ENCODE measurements at regions not wholly inside any gene's neighbourhood (a gene's known extent, or its start where the extent isn't known, plus 50 kb on each side); places are given as distances from the start of the nearest gene placed in this dataset.
"Not testable (repeated sequence)": the region's sequence is repeated elsewhere in the genome, so short reads cannot be mapped to it uniquely, and the experiment has no call there.

GRCh38 chr3:78077842-78078241, 1037.9 kb downstream of the ROBO2 start:
- Mint-ChIP-seq H3K4me1 (ENCODE audit: low read depth) (no peaks in the 10 kb centered on the region), H3K27ac (no peak overlapping the region), H3K4me3 (no peak overlapping the region), H3K27me3 (ENCODE audit: low read depth) (no peaks in the 10 kb centered on the region), H3K36me3 (ENCODE audit: insufficient read depth in 2 of 2) (no peaks in the 10 kb centered on the region), H3K9me3 (peaks cover 8 to 11% of the 10 kb centered on the region in 2 donors)
- DNase-seq (no peak), ATAC-seq (replicated peaks in 1 of 2) (no peak)

GRCh38 chr3:78079514-78079913, 1039.6 kb downstream of the ROBO2 start:
- no peaks in the 10 kb centered on the region for H3K4me1 Mint-ChIP-seq (ENCODE audit: low read depth)
- H3K36me3 Mint-ChIP-seq (ENCODE audit: insufficient read depth in 2 of 2), result no peaks in the 10 kb centered on the region
- H3K4me3 Mint-ChIP-seq, result no peak overlapping the region
- DNase-seq (no peak), ATAC-seq (replicated peaks in 1 of 2) (no peak)
- H3K27ac Mint-ChIP-seq, result no peak overlapping the region
- H3K9me3 Mint-ChIP-seq, result peaks cover 7 to 8% of the 10 kb centered on the region in 2 donors
- no peaks in the 10 kb centered on the region for H3K27me3 Mint-ChIP-seq (ENCODE audit: low read depth)

GRCh38 chr3:78086150-78086549, 1046.3 kb downstream of the ROBO2 start:
- Mint-ChIP-seq H3K27me3 (ENCODE audit: low read depth) (no peaks in the 10 kb centered on the region), H3K36me3 (ENCODE audit: insufficient read depth in 2 of 2) (peaks cover 0 to 2% of the 10 kb centered on the region in 2 donors), H3K9me3 (peaks cover 2 to 6% of the 10 kb centered on the region in 2 donors), H3K4me3 (no peak overlapping the region), H3K4me1 (ENCODE audit: low read depth) (no peaks in the 10 kb centered on the region), H3K27ac (no peak overlapping the region)
- ATAC-seq (replicated peaks in 1 of 2), result no peak
- DNase-seq, result no peak

- H3K4me3 Mint-ChIP-seq, result no peak overlapping the region
- no peak overlapping the region for H3K27ac Mint-ChIP-seq
- peaks cover 0 to 2% of the 10 kb centered on the region in 2 donors for H3K36me3 Mint-ChIP-seq (ENCODE audit: insufficient read depth in 2 of 2)
- H3K9me3 Mint-ChIP-seq, result peaks cover 4 to 6% of the 10 kb centered on the region in 2 donors
- H3K27me3 Mint-ChIP-seq (ENCODE audit: low read depth), result no peaks in the 10 kb centered on the region
- DNase-seq (no peak), ATAC-seq (replicated peaks in 1 of 2) (no peak)
- no peaks in the 10 kb centered on the region for H3K4me1 Mint-ChIP-seq (ENCODE audit: low read depth)
Measured at GRCh38 chr3:78087134-78087533, 1047.2 kb downstream of the ROBO2 start.

- ATAC-seq (replicated peaks in 1 of 2), result no peak
- DNase-seq, result no peak
- H3K4me3 Mint-ChIP-seq, result no peak overlapping the region
- H3K27ac Mint-ChIP-seq, result no peak overlapping the region
- peaks cover 2 to 4% of the 10 kb centered on the region in 2 donors for H3K36me3 Mint-ChIP-seq (ENCODE audit: insufficient read depth in 2 of 2)
- no peaks in the 10 kb centered on the region for H3K4me1 Mint-ChIP-seq (ENCODE audit: low read depth)
- H3K27me3 Mint-ChIP-seq (ENCODE audit: low read depth), result no peaks in the 10 kb centered on the region
- peaks cover 6% of the 10 kb centered on the region in 2 donors for H3K9me3 Mint-ChIP-seq
Measured at GRCh38 chr3:78088006-78088405, 1048.1 kb downstream of the ROBO2 start.

GRCh38 chr3:78090382-78090781, 1050.5 kb downstream of the ROBO2 start:
- no peak for ATAC-seq (replicated peaks in 1 of 2)
- Mint-ChIP-seq H3K9me3 (peaks cover 8 to 9% of the 10 kb centered on the region in 2 donors), H3K36me3 (ENCODE audit: insufficient read depth in 2 of 2) (peaks cover 2 to 4% of the 10 kb centered on the region in 2 donors), H3K4me3 (no peak overlapping the region), H3K27ac (no peak overlapping the region), H3K27me3 (ENCODE audit: low read depth) (no peaks in the 10 kb centered on the region), H3K4me1 (ENCODE audit: low read depth) (no peaks in the 10 kb centered on the region)
- no peak for DNase-seq

- ATAC-seq (replicated peaks in 1 of 2) (no peak), DNase-seq (no peak)
- peaks cover 0 to 4% of the 10 kb centered on the region in 2 donors for H3K36me3 Mint-ChIP-seq (ENCODE audit: insufficient read depth in 2 of 2)
- no peak overlapping the region for H3K27ac Mint-ChIP-seq
- H3K4me1 Mint-ChIP-seq (ENCODE audit: low read depth), result no peaks in the 10 kb centered on the region
- H3K9me3 Mint-ChIP-seq, result peaks cover 9 to 10% of the 10 kb centered on the region in 2 donors
- no peaks in the 10 kb centered on the region for H3K27me3 Mint-ChIP-seq (ENCODE audit: low read depth)
- H3K4me3 Mint-ChIP-seq, result no peak overlapping the region
Measured at GRCh38 chr3:78091478-78092119, 1051.7 kb downstream of the ROBO2 start.

GRCh38 chr3:78092574-78092973, 1052.7 kb downstream of the ROBO2 start:
- not testable (repeated sequence) for H3K36me3 Mint-ChIP-seq (ENCODE audit: insufficient read depth in 2 of 2); ATAC-seq (replicated peaks in 1 of 2); H3K4me1 Mint-ChIP-seq (ENCODE audit: low read depth)

GRCh38 chr3:78096488-78097255, 1056.8 kb downstream of the ROBO2 start:
- no peaks in the 10 kb centered on the region for H3K4me1 Mint-ChIP-seq (ENCODE audit: low read depth)
- DNase-seq (no peak), ATAC-seq (replicated peaks in 1 of 2) (no peak)
- peaks cover 0 to 4% of the 10 kb centered on the region in 2 donors for H3K36me3 Mint-ChIP-seq (ENCODE audit: insufficient read depth in 2 of 2)
- no peak overlapping the region for H3K4me3 Mint-ChIP-seq
- no peaks in the 10 kb centered on the region for H3K27me3 Mint-ChIP-seq (ENCODE audit: low read depth)
- H3K9me3 Mint-ChIP-seq, result peaks cover 9 to 10% of the 10 kb centered on the region in 2 donors
- H3K27ac Mint-ChIP-seq, result no peak overlapping the region

More at GRCh38 chr3:78092574-78092973, 1052.7 kb downstream of the ROBO2 start:
- DNase-seq; H3K4me3 Mint-ChIP-seq; H3K27me3 Mint-ChIP-seq (ENCODE audit: low read depth); H3K27ac Mint-ChIP-seq: not testable (repeated sequence)
- H3K9me3 Mint-ChIP-seq, result peaks cover 10% of the 10 kb centered on the region in 2 donors

GRCh38 chr3:78098367-78098766, 1058.5 kb downstream of the ROBO2 start:
- ATAC-seq (replicated peaks in 1 of 2) (no peak), DNase-seq (no peak)
- Mint-ChIP-seq H3K27me3 (ENCODE audit: low read depth) (no peaks in the 10 kb centered on the region), H3K27ac (no peak overlapping the region), H3K9me3 (peaks cover 6 to 10% of the 10 kb centered on the region in 2 donors), H3K36me3 (ENCODE audit: insufficient read depth in 2 of 2) (no peaks in the 10 kb centered on the region), H3K4me1 (ENCODE audit: low read depth) (no peaks in the 10 kb centered on the region), H3K4me3 (no peak overlapping the region)

GRCh38 chr3:78101384-78101783, 1061.5 kb downstream of the ROBO2 start:
- no peak for ATAC-seq (replicated peaks in 1 of 2)

GRCh38 chr3:78108269-78108961, 1068.5 kb downstream of the ROBO2 start:
- not testable (repeated sequence) for H3K27ac Mint-ChIP-seq; H3K4me1 Mint-ChIP-seq (ENCODE audit: low read depth); ATAC-seq (replicated peaks in 1 of 2); H3K27me3 Mint-ChIP-seq (ENCODE audit: low read depth); H3K36me3 Mint-ChIP-seq (ENCODE audit: insufficient read depth in 2 of 2); DNase-seq; H3K4me3 Mint-ChIP-seq
- peaks cover 3 to 12% of the 10 kb centered on the region in 2 donors for H3K9me3 Mint-ChIP-seq

More at GRCh38 chr3:78101384-78101783, 1061.5 kb downstream of the ROBO2 start:
- DNase-seq, result no peak
- Mint-ChIP-seq H3K4me3 (no peak overlapping the region), H3K4me1 (ENCODE audit: low read depth) (no peaks in the 10 kb centered on the region), H3K27me3 (ENCODE audit: low read depth) (no peaks in the 10 kb centered on the region), H3K9me3 (peaks cover 0 to 5% of the 10 kb centered on the region in 2 donors), H3K27ac (no peak overlapping the region), H3K36me3 (ENCODE audit: insufficient read depth in 2 of 2) (no peaks in the 10 kb centered on the region)
